ENCODE measurements at regions not wholly inside any gene's neighbourhood (a gene's known extent, or its start where the extent isn't known, plus 50 kb on each side); places are given as distances from the start of the nearest gene placed in this dataset.
"Not testable (repeated sequence)": the region's sequence is repeated elsewhere in the genome, so short reads cannot be mapped to it uniquely, and the experiment has no call there.

- H3K9me3 ChIP-seq: no peaks in the 10 kb centered on the region
- ATAC-seq (no peak), DNase-seq (no peak)
- H3K27me3 ChIP-seq (ENCODE audit: insufficient read depth in 3 of 3, low read length in 2 of 3): peaks cover 0 to 4% (median 0%) of the 10 kb centered on the region in 3 donors
- no peak for TF ChIP-seq CTCF (IDR thresholded peaks at IDR 0.05)
- intact Hi-C loops (cut with DNase I): no loop called here
- H3K36me3 ChIP-seq (ENCODE audit: insufficient read depth in 1 of 2, low read depth in 1 of 2): no peaks in the 10 kb centered on the region
- no peak overlapping the region for H3K27ac ChIP-seq
- no peaks in the 10 kb centered on the region for H3K4me1 ChIP-seq
- H3K4me3 ChIP-seq: no peak overlapping the region
These were observed 152.5 kb upstream of the P2RY1 start for GRCh38 chr3:152682477-152682876.

GRCh38 chr3:152683521-152683999 lies 151.4 kb upstream of the P2RY1 start:
- intact Hi-C loops (cut with DNase I): no loop called here
- no peaks in the 10 kb centered on the region for H3K9me3 ChIP-seq
- no peaks in the 10 kb centered on the region for H3K36me3 ChIP-seq (ENCODE audit: insufficient read depth in 1 of 2, low read depth in 1 of 2)
- 73 to 77% (median 77%) methylated on average over 9 of the region's 9 CpGs for WGBS, 3 donors
- ATAC-seq: no peak
- DNase-seq: no peak
- H3K4me3 ChIP-seq: no peak overlapping the region
- no peak for TF ChIP-seq CTCF (IDR thresholded peaks at IDR 0.05)
- H3K4me1 ChIP-seq: no peaks in the 10 kb centered on the region
- no peak overlapping the region for H3K27ac ChIP-seq
- H3K27me3 ChIP-seq (ENCODE audit: insufficient read depth in 3 of 3, low read length in 2 of 3): peaks cover 0 to 4% (median 0%) of the 10 kb centered on the region in 3 donors

- H3K9me3 ChIP-seq: no peaks in the 10 kb centered on the region
- ATAC-seq (no peak), DNase-seq (no peak)
- no peak overlapping the region for H3K4me3 ChIP-seq
- H3K27me3 ChIP-seq (ENCODE audit: insufficient read depth in 3 of 3, low read length in 2 of 3): peaks cover 0 to 4% (median 0%) of the 10 kb centered on the region in 3 donors
- no peaks in the 10 kb centered on the region for H3K36me3 ChIP-seq (ENCODE audit: insufficient read depth in 1 of 2, low read depth in 1 of 2)
- WGBS, 3 donors: 85 to 95% (median 93%) methylated on average over 1 of the region's 1 CpG
- intact Hi-C loops (cut with DNase I): no loop called here
- no peaks in the 10 kb centered on the region for H3K4me1 ChIP-seq
- no peak for TF ChIP-seq CTCF (IDR thresholded peaks at IDR 0.05)
- no peak overlapping the region for H3K27ac ChIP-seq
These were observed 150.7 kb upstream of the P2RY1 start for GRCh38 chr3:152684279-152684678.

- H3K36me3 ChIP-seq (ENCODE audit: insufficient read depth in 1 of 2, low read depth in 1 of 2): no peaks in the 10 kb centered on the region
- no peak overlapping the region for H3K27ac ChIP-seq
- ATAC-seq (no peak), DNase-seq (no peak)
- TF ChIP-seq CTCF (IDR thresholded peaks at IDR 0.05): no peak
- intact Hi-C loops (cut with DNase I): no loop called here
- no peaks in the 10 kb centered on the region for H3K4me1 ChIP-seq
- no peaks in the 10 kb centered on the region for H3K9me3 ChIP-seq
- no peak overlapping the region for H3K4me3 ChIP-seq
- 50 to 72% (median 53%) methylated on average over 5 of the region's 5 CpGs for WGBS, 3 donors
- H3K27me3 ChIP-seq (ENCODE audit: insufficient read depth in 3 of 3, low read length in 2 of 3): no peaks in the 10 kb centered on the region
These were observed 146.6 kb upstream of the P2RY1 start for GRCh38 chr3:152688313-152688712.

GRCh38 chr3:152692326-152692725 lies 142.6 kb upstream of the P2RY1 start:
- H3K4me1 ChIP-seq; H3K9me3 ChIP-seq; ATAC-seq; intact Hi-C loops (cut with DNase I); H3K27me3 ChIP-seq (ENCODE audit: insufficient read depth in 3 of 3, low read length in 2 of 3); H3K27ac ChIP-seq; H3K36me3 ChIP-seq (ENCODE audit: insufficient read depth in 1 of 2, low read depth in 1 of 2); H3K4me3 ChIP-seq; DNase-seq: not testable (repeated sequence)
- WGBS, 3 donors: 81 to 90% (median 84%) methylated on average over 2 of the region's 2 CpGs

GRCh38 chr3:152693521-152694250 lies 141.2 kb upstream of the P2RY1 start:
- H3K27me3 ChIP-seq (ENCODE audit: insufficient read depth in 3 of 3, low read length in 2 of 3); intact Hi-C loops (cut with DNase I): not testable (repeated sequence)
- 95 to 100% (median 97%) methylated on average over 1 of the region's 1 CpG for WGBS, 3 donors

More at GRCh38 chr3:152693521-152694250, 141.2 kb upstream of the P2RY1 start:
- DNase-seq; H3K9me3 ChIP-seq; H3K4me1 ChIP-seq; H3K27ac ChIP-seq; ATAC-seq; H3K36me3 ChIP-seq (ENCODE audit: insufficient read depth in 1 of 2, low read depth in 1 of 2); H3K4me3 ChIP-seq: not testable (repeated sequence)

Data from psoas muscle (tissue), 7 donors.